ENCODE measurements at regions not wholly inside any gene's neighbourhood (a gene's known extent, or its start where the extent isn't known, plus 50 kb on each side); places are given as distances from the start of the nearest gene placed in this dataset.

DNA sequence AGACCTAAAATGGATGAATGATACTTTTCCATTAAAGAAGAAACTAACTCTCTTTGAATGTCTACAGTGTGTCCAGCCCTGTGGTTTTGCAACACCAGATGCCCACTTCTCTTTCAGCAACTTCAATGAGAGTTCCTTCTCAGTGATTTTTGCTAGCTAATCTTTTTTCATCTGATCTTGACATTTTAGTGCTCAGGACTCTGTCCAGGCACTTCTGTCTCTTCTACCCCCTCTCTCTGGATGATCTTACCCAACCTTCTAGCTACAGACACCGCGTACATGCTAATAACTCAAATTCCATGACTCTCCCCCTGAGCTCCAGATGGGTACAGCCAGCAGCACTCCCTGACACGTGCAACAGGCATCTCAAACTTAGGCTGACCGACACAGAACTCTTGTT lies 161.1 kb upstream of the FOXN3 start:
- TF ChIP-seq, protein P1, sequence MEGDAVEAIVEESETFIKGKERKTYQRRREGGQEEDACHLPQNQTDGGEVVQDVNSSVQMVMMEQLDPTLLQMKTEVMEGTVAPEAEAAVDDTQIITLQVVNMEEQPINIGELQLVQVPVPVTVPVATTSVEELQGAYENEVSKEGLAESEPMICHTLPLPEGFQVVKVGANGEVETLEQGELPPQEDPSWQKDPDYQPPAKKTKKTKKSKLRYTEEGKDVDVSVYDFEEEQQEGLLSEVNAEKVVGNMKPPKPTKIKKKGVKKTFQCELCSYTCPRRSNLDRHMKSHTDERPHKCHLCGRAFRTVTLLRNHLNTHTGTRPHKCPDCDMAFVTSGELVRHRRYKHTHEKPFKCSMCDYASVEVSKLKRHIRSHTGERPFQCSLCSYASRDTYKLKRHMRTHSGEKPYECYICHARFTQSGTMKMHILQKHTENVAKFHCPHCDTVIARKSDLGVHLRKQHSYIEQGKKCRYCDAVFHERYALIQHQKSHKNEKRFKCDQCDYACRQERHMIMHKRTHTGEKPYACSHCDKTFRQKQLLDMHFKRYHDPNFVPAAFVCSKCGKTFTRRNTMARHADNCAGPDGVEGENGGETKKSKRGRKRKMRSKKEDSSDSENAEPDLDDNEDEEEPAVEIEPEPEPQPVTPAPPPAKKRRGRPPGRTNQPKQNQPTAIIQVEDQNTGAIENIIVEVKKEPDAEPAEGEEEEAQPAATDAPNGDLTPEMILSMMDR (IDR thresholded peaks at IDR 0.05) = no peak
- no peak for TF ChIP-seq POLR2A (IDR thresholded peaks at IDR 0.05)
